ENCODE measurements at regions not wholly inside any gene's neighbourhood (a gene's known extent, or its start where the extent isn't known, plus 50 kb on each side); places are given as distances from the start of the nearest gene placed in this dataset.
"Not testable (repeated sequence)": the region's sequence is repeated elsewhere in the genome, so short reads cannot be mapped to it uniquely, and the experiment has no call there.

DNA sequence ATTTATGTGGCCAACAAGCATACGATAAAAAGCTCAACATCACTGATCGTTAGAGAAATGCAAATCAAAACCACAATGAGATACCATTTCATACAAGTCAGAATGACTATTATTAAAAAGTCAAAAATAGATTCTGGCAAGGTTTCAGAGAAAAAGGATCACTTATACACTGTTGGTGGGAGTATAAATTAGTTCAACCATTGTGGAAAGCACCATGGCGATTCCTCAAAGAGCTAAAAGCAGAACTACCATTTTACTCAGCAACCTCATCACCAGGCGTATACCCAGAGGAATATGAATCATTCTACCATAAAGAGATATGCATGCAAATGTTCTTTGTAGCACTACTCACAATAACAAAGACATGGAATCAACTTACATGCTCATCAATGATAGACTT lies 478.7 kb upstream of the GALNTL6 start:
- DNase-seq (no peak), ATAC-seq (no peak)
- intact Hi-C loops (cut with DNase I) = no loop called here
- Histone ChIP-seq H3K27ac (no peak overlapping the region), H3K4me3 (no peak overlapping the region), H3K9me3 (peaks cover 0 to 39% (median 0%) of the 10 kb centered on the region in 11 donors), H3K4me1 (no peaks in the 10 kb centered on the region), H3K36me3 (no peaks in the 10 kb centered on the region), H3K27me3 (no peaks in the 10 kb centered on the region)
- TF ChIP-seq, protein P1, sequence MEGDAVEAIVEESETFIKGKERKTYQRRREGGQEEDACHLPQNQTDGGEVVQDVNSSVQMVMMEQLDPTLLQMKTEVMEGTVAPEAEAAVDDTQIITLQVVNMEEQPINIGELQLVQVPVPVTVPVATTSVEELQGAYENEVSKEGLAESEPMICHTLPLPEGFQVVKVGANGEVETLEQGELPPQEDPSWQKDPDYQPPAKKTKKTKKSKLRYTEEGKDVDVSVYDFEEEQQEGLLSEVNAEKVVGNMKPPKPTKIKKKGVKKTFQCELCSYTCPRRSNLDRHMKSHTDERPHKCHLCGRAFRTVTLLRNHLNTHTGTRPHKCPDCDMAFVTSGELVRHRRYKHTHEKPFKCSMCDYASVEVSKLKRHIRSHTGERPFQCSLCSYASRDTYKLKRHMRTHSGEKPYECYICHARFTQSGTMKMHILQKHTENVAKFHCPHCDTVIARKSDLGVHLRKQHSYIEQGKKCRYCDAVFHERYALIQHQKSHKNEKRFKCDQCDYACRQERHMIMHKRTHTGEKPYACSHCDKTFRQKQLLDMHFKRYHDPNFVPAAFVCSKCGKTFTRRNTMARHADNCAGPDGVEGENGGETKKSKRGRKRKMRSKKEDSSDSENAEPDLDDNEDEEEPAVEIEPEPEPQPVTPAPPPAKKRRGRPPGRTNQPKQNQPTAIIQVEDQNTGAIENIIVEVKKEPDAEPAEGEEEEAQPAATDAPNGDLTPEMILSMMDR (IDR thresholded peaks at IDR 0.05) = no peak
- WGBS, 2 donors = 59 to 69% methylated on average over 4 of the region's 4 CpGs

DNA sequence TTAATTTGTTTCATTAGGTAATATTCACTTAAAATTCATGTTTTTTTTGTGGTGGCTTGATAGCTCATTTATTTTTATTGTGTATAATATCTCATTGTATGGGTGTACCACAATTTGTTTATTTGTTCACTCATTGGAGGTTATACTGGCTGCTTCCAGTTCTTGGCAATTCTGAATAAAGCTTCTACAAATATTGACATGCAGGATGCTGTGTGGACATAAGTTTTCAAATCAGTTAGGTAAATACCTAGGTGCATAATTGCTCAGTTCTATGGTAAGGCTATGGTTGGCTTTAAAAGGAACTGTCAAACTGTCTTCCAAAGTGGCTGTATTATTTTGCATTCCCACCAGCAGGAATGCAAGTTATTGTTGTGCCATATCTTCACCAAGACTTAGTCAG lies 504.5 kb upstream of the GALNTL6 start:
- DNase-seq (no peak), ATAC-seq (no peak)
- H3K9me3 ChIP-seq = peaks cover 0 to 13% (median 0%) of the 10 kb centered on the region in 11 donors
- intact Hi-C loops (cut with DNase I) = no loop called here
- TF ChIP-seq, protein P1 (IDR thresholded peaks at IDR 0.05) = no peak
- no peaks in the 10 kb centered on the region for H3K36me3 ChIP-seq
- no peaks in the 10 kb centered on the region for H3K27me3 ChIP-seq
- H3K27ac ChIP-seq = no peak overlapping the region
- no peaks in the 10 kb centered on the region for H3K4me1 ChIP-seq
- H3K4me3 ChIP-seq = no peak overlapping the region

DNA sequence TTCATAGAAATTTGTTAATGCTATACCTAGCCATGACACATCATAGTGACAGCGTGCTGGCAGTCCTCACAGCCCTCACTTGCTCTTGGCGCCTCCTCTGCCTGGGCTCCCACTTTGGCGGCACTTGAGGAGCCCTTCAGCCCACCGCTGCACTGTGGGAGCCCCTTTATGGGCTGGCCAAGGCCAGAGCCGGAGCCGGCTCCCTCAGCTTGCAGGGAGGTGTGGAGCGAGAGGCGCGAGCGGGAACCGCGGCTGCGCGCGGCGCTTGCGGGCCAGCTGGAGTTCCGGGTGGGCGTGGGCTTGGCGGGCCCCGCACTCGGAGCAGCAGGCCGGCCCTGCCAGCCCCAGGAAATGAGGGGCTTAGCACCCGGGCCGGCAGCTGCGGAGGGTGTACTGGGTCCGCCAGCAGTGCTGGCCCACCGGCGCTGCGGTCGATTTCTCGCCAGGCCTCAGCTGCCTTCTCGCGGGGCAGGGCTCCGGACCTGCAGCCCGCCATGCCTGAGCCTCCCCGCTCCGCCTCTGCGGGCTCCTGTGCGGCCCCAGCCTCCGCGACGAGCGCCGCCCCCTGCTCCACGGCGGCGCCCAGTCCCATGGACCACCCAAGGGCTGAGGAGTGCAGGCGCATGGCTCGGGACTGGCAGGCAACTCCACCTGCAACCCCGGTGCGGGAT lies 515.0 kb upstream of the GALNTL6 start:
- H3K4me1 ChIP-seq; H3K27me3 ChIP-seq; ATAC-seq; H3K4me3 ChIP-seq; H3K36me3 ChIP-seq; H3K27ac ChIP-seq; DNase-seq; intact Hi-C loops (cut with DNase I): not testable (repeated sequence)
- peaks cover 0 to 21% (median 3%) of the 10 kb centered on the region in 11 donors for H3K9me3 ChIP-seq
- 76 to 86% methylated on average over 50 to 52 of the region's 52 CpGs for WGBS, 2 donors

DNA sequence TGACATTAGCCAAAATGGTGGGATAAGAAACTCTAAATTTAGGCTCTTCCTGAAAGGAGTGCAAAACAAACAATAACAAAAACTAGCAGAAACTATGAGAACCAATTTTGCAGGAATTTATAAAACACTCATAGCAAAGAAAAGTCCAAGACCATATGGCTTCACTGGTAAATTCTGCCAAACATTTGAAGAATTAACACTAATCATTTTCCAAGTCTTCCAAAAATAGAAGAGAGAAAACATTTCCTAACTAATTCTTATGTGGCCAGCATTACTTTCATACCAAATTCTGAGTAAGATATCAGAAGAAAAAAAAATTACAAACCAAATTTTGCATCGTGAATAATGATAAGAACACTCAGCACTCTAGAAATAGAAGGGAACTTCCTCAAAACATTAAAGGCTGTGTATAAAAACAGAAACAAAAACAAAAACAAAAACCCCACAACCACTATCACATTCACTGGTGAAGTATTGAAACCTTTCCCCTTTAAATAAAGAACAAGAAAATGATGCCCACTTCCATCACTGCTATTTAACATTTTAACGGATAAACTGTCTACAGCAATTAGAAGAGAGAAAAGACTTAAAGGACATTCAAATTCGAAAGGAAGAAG lies 524.3 kb upstream of the GALNTL6 start:
- no peak overlapping the region for H3K27ac ChIP-seq
- intact Hi-C loops (cut with DNase I) = no loop called here
- TF ChIP-seq, protein P1 (IDR thresholded peaks at IDR 0.05) = no peak
- H3K27me3 ChIP-seq = no peaks in the 10 kb centered on the region
- ATAC-seq (no peak), DNase-seq (no peak)
- H3K36me3 ChIP-seq = no peaks in the 10 kb centered on the region
- H3K9me3 ChIP-seq = no peaks in the 10 kb centered on the region
- no peaks in the 10 kb centered on the region for H3K4me1 ChIP-seq
- H3K4me3 ChIP-seq = no peak overlapping the region
- WGBS, 2 donors = 46 to 60% methylated on average over 3 of the region's 3 CpGs

DNA sequence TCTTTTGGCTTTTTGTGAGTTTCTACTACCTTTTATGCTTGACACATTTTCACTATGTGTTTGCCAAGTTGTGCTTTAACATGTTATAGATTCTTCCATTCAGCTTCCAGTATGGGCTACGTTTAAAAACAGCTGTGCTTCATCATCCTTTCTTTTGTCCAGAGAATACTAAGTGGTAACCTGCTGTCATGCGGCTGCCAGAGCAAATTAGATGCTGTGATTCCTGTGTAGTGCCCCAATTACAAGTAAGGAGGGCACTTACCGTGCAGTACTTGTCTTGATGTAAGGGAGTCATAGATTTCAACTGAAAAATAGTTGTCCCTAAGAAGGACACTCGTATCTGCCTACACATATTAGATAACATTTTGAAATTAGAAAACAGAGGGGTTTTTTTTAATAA lies 531.8 kb upstream of the GALNTL6 start:
- TF ChIP-seq, protein P1 (IDR thresholded peaks at IDR 0.05) = no peak
- no peak overlapping the region for H3K27ac ChIP-seq
- DNase-seq = no peak
- H3K4me1 ChIP-seq = no peaks in the 10 kb centered on the region
- ATAC-seq = no peak
- no peaks in the 10 kb centered on the region for H3K9me3 ChIP-seq
- intact Hi-C loops (cut with DNase I) = no loop called here
- no peaks in the 10 kb centered on the region for H3K36me3 ChIP-seq
- WGBS, 2 donors = 50 to 53% methylated on average over 4 of the region's 4 CpGs
- H3K27me3 ChIP-seq = no peaks in the 10 kb centered on the region
- H3K4me3 ChIP-seq = no peak overlapping the region

Data from heart right ventricle (tissue), 16 donors.